ENCODE measurements at regions not wholly inside any gene's neighbourhood (a gene's known extent, or its start where the extent isn't known, plus 50 kb on each side); places are given as distances from the start of the nearest gene placed in this dataset.
"Not testable (repeated sequence)": the region's sequence is repeated elsewhere in the genome, so short reads cannot be mapped to it uniquely, and the experiment has no call there.

- in situ Hi-C loops (cut with MboI; ENCODE audit: low sequenced_read_pairs): loop anchor here (25.0 kb wide), 1 partner anchor 183 kb away; no protein-coding TSS in a partner anchor
These were observed 337.3 kb downstream of the GOLGA6L6 start for GRCh38 chr15:20204177-20204866.

GRCh38 chr15:20203649-20204150, 337.9 kb downstream of the GOLGA6L6 start:
- in situ Hi-C loops (cut with MboI; ENCODE audit: low sequenced_read_pairs): loop anchor here (25.0 kb wide), 1 partner anchor 184 kb away; no protein-coding TSS in a partner anchor

GRCh38 chr15:20194591-20195198, 346.9 kb downstream of the GOLGA6L6 start:
- in situ Hi-C loops (cut with MboI; ENCODE audit: low sequenced_read_pairs): not testable (repeated sequence)

GRCh38 chr15:20192982-20193929, 348.3 kb downstream of the GOLGA6L6 start:
- in situ Hi-C loops (cut with MboI; ENCODE audit: low sequenced_read_pairs): not testable (repeated sequence)

GRCh38 chr15:20191508-20192125, 350.0 kb downstream of the GOLGA6L6 start:
- in situ Hi-C loops (cut with MboI; ENCODE audit: low sequenced_read_pairs): not testable (repeated sequence)

GRCh38 chr15:20188611-20189010, 353.0 kb downstream of the GOLGA6L6 start:
- in situ Hi-C loops (cut with MboI; ENCODE audit: low sequenced_read_pairs): not testable (repeated sequence)

- in situ Hi-C loops (cut with MboI; ENCODE audit: low sequenced_read_pairs): not testable (repeated sequence)
These were observed 353.9 kb downstream of the GOLGA6L6 start for GRCh38 chr15:20187370-20188355.

GRCh38 chr15:20184879-20185278, 356.7 kb downstream of the GOLGA6L6 start:
- in situ Hi-C loops (cut with MboI; ENCODE audit: low sequenced_read_pairs): not testable (repeated sequence)

GRCh38 chr15:20168221-20168620, 373.4 kb downstream of the GOLGA6L6 start:
- in situ Hi-C loops (cut with MboI; ENCODE audit: low sequenced_read_pairs): not testable (repeated sequence)

- in situ Hi-C loops (cut with MboI; ENCODE audit: low sequenced_read_pairs): not testable (repeated sequence)
These were observed 388.1 kb downstream of the GOLGA6L6 start for GRCh38 chr15:20153528-20153927.

GRCh38 chr15:20148679-20149078, 392.9 kb downstream of the GOLGA6L6 start:
- in situ Hi-C loops (cut with MboI; ENCODE audit: low sequenced_read_pairs): not testable (repeated sequence)

- in situ Hi-C loops (cut with MboI; ENCODE audit: low sequenced_read_pairs): not testable (repeated sequence)
These were observed 393.6 kb downstream of the GOLGA6L6 start for GRCh38 chr15:20148008-20148407.

- in situ Hi-C loops (cut with MboI; ENCODE audit: low sequenced_read_pairs): not testable (repeated sequence)
These were observed 397.1 kb downstream of the GOLGA6L6 start for GRCh38 chr15:20144333-20145036.

GRCh38 chr15:20142906-20143305, 398.7 kb downstream of the GOLGA6L6 start:
- in situ Hi-C loops (cut with MboI; ENCODE audit: low sequenced_read_pairs): not testable (repeated sequence)

GRCh38 chr15:20142410-20142809, 399.2 kb downstream of the GOLGA6L6 start:
- in situ Hi-C loops (cut with MboI; ENCODE audit: low sequenced_read_pairs): not testable (repeated sequence)

- in situ Hi-C loops (cut with MboI; ENCODE audit: low sequenced_read_pairs): not testable (repeated sequence)
These were observed 416.9 kb downstream of the GOLGA6L6 start for GRCh38 chr15:20124668-20125067.

- in situ Hi-C loops (cut with MboI; ENCODE audit: low sequenced_read_pairs): no loop called here
These were observed 435.6 kb downstream of the GOLGA6L6 start for GRCh38 chr15:20106026-20106425.
